ENCODE measurements at regions not wholly inside any gene's neighbourhood (a gene's known extent, or its start where the extent isn't known, plus 50 kb on each side); places are given as distances from the start of the nearest gene placed in this dataset.

DNA sequence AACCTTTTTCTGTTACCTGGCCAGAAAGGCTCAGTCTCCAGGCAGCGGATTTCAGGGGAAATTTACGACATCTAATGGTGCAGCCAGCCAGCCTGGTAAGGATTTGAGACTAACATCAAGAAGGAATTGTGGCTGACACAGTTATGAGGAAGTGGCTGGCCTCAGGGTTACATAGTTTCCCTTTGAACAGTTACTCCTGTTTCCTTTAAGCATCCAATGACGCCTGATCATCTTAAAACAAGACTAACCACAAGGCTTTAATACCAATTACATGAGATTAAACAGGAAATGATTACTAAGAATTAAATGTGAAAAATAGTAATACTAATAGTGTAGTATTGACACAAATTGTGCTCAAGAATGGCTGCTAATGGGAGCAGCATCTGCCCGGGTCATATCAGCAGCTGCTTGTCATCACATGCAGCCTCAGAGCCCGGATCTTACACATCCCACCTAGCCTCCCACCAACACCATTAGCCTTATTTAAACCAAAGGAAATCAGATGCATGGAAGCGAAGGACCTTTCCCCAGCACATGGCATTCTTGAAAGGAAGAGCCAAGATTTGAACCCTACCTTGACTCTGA is 431.8 kb downstream of the PMP22 start:
- no peak overlapping the region for H3K27ac Mint-ChIP-seq
- no peak for ATAC-seq
- POLR2A ChIA-PET, result no interaction called here
- TF ChIP-seq ZNF232 (CRISPR knock-in tag; IDR thresholded peaks at IDR 0.05) (no peak), ZBTB21 (CRISPR knock-in tag; IDR thresholded peaks at IDR 0.05; ENCODE audit: borderline replicate concordance) (no peak), ZNF671 (CRISPR knock-in tag; IDR thresholded peaks at IDR 0.05) (no peak), ZNF219 (CRISPR knock-in tag; IDR thresholded peaks at IDR 0.05; ENCODE audit: borderline replicate concordance) (no peak), ATF1 (CRISPR knock-in tag; IDR thresholded peaks at IDR 0.05) (no peak), FOXP1 (CRISPR knock-in tag; IDR thresholded peaks at IDR 0.05; ENCODE audit: borderline replicate concordance) (no peak), EMX1 (CRISPR knock-in tag; IDR thresholded peaks at IDR 0.05) (no peak), MXD4 (CRISPR knock-in tag; IDR thresholded peaks at IDR 0.05; ENCODE audit: borderline replicate concordance) (no peak), NFATC4 (CRISPR knock-in tag; IDR thresholded peaks at IDR 0.05) (no peak)
- TF ChIP-seq, protein P1, sequence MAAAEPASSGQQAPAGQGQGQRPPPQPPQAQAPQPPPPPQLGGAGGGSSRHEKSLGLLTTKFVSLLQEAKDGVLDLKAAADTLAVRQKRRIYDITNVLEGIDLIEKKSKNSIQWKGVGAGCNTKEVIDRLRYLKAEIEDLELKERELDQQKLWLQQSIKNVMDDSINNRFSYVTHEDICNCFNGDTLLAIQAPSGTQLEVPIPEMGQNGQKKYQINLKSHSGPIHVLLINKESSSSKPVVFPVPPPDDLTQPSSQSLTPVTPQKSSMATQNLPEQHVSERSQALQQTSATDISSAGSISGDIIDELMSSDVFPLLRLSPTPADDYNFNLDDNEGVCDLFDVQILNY (CRISPR knock-in tag; IDR thresholded peaks at IDR 0.05), result no peak
- TF ChIP-seq, protein P2, sequence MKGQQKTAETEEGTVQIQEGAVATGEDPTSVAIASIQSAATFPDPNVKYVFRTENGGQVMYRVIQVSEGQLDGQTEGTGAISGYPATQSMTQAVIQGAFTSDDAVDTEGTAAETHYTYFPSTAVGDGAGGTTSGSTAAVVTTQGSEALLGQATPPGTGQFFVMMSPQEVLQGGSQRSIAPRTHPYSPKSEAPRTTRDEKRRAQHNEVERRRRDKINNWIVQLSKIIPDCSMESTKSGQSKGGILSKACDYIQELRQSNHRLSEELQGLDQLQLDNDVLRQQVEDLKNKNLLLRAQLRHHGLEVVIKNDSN (CRISPR knock-in tag; IDR thresholded peaks at IDR 0.05), result no peak
- TF ChIP-seq, protein P3, sequence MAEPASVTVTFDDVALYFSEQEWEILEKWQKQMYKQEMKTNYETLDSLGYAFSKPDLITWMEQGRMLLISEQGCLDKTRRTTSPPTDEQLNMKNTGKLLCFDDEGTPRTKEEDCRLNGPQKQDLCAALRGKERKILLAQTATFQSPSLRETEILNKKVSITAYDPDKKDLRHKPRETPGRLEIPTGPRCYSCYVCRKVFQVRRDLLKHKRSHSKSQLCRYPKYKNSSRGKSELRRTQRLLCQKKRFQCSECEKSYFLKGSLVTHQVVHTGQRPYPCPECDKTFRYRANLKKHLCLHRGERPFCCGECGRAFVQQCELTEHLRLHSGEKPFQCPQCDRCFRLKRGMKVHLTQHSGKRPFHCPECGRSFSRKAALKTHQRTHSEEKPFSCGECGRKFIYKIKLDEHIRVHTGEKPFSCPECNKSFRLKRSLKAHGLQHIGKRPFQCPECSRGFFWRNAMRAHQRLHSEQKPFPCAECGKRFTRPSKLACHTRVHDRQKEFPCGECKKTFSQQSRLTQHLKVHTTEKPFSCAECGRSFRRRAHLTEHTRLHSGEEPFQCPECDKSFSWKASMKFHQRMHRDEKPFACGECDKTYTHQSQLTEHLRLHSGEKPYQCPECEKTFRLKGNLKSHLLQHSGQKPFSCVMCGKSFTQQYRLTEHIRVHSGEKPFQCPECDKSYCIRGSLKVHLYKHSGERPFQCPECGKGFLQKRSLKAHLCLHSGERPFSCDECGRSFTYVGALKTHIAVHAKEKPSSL (CRISPR knock-in tag; conservative IDR thresholded peaks at IDR 0.05), result no peak
- TF ChIP-seq, protein P4, sequence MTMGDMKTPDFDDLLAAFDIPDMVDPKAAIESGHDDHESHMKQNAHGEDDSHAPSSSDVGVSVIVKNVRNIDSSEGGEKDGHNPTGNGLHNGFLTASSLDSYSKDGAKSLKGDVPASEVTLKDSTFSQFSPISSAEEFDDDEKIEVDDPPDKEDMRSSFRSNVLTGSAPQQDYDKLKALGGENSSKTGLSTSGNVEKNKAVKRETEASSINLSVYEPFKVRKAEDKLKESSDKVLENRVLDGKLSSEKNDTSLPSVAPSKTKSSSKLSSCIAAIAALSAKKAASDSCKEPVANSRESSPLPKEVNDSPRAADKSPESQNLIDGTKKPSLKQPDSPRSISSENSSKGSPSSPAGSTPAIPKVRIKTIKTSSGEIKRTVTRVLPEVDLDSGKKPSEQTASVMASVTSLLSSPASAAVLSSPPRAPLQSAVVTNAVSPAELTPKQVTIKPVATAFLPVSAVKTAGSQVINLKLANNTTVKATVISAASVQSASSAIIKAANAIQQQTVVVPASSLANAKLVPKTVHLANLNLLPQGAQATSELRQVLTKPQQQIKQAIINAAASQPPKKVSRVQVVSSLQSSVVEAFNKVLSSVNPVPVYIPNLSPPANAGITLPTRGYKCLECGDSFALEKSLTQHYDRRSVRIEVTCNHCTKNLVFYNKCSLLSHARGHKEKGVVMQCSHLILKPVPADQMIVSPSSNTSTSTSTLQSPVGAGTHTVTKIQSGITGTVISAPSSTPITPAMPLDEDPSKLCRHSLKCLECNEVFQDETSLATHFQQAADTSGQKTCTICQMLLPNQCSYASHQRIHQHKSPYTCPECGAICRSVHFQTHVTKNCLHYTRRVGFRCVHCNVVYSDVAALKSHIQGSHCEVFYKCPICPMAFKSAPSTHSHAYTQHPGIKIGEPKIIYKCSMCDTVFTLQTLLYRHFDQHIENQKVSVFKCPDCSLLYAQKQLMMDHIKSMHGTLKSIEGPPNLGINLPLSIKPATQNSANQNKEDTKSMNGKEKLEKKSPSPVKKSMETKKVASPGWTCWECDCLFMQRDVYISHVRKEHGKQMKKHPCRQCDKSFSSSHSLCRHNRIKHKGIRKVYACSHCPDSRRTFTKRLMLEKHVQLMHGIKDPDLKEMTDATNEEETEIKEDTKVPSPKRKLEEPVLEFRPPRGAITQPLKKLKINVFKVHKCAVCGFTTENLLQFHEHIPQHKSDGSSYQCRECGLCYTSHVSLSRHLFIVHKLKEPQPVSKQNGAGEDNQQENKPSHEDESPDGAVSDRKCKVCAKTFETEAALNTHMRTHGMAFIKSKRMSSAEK (CRISPR knock-in tag; IDR thresholded peaks at IDR 0.05; ENCODE audit: borderline replicate concordance), result no peak
- TF ChIP-seq, protein P5, sequence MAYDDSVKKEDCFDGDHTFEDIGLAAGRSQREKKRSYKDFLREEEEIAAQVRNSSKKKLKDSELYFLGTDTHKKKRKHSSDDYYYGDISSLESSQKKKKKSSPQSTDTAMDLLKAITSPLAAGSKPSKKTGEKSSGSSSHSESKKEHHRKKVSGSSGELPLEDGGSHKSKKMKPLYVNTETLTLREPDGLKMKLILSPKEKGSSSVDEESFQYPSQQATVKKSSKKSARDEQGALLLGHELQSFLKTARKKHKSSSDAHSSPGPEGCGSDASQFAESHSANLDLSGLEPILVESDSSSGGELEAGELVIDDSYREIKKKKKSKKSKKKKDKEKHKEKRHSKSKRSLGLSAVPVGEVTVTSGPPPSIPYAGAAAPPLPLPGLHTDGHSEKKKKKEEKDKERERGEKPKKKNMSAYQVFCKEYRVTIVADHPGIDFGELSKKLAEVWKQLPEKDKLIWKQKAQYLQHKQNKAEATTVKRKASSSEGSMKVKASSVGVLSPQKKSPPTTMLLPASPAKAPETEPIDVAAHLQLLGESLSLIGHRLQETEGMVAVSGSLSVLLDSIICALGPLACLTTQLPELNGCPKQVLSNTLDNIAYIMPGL (CRISPR knock-in tag; IDR thresholded peaks at IDR 0.05), result no peak
- H3K4me1 Mint-ChIP-seq, result no peaks in the 10 kb centered on the region; the same call in 1 of the 2 replicates
- CTCF ChIA-PET, result no interaction called here
- H3K36me3 Mint-ChIP-seq, result peaks cover 13% of the 10 kb centered on the region; the same call in 1 of the 2 replicates
- H3K27me3 Mint-ChIP-seq (ENCODE audit: low read depth), result no peaks in the 10 kb centered on the region
- DNase-seq (ENCODE audit: low spot score), result no peak
- H3K4me3 Mint-ChIP-seq, result no peak overlapping the region
- peaks cover 22% of the 10 kb centered on the region for H3K9me3 Mint-ChIP-seq

DNA sequence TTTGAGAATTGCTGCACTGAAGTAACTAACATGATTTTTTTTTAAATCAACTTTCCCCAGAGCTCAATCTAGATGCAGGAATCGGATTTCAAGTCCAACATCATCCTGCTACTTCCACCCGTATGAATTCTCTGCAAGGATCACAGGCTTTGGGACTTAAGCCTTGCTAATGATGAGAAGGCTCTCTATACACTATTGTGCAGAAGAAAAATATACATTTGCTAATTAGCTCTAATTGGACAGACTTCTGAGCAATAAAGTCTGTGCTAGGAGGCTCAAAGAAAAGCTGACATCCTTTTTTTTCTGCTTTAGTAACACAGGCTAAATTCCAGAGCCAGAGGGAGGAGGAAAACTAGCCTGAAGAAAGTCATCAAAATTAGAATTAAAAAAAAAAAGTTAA is 433.6 kb downstream of the PMP22 start:
- Mint-ChIP-seq H3K4me3 (no peak overlapping the region), H3K36me3 (peaks cover 12% of the 10 kb centered on the region; the same call in 1 of the 2 replicates), H3K9me3 (peaks cover 13% of the 10 kb centered on the region), H3K27me3 (ENCODE audit: low read depth) (no peaks in the 10 kb centered on the region), H3K27ac (no peak overlapping the region), H3K4me1 (no peaks in the 10 kb centered on the region; the same call in 1 of the 2 replicates)
- POLR2A ChIA-PET, result no interaction called here
- CTCF ChIA-PET, result interaction anchor here (1.7 kb wide), 1 partner anchor 18 kb away, joined by 5 read pairs; no protein-coding TSS in a partner anchor
- DNase-seq (ENCODE audit: low spot score), result no peak
- no peak for ATAC-seq
- TF ChIP-seq, protein P6, sequence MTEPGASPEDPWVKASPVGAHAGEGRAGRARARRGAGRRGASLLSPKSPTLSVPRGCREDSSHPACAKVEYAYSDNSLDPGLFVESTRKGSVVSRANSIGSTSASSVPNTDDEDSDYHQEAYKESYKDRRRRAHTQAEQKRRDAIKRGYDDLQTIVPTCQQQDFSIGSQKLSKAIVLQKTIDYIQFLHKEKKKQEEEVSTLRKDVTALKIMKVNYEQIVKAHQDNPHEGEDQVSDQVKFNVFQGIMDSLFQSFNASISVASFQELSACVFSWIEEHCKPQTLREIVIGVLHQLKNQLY (CRISPR knock-in tag; IDR thresholded peaks at IDR 0.05), result no peak

Measured in WTC11 (cell line).